GM12878 (cell line): ENCODE measurements at regions not wholly inside any gene's neighbourhood (a gene's known extent, or its start where the extent isn't known, plus 50 kb on each side); places are given as distances from the start of the nearest gene placed in this dataset.

ENCODE experiments used
- ATAC-seq: fragments of 200-7000 bp; cut with Tn5 transposase; 3 replicates; pipeline ENCODE4 v1.9.1; 2020; ENCODE audit warnings: mild to moderate bottlenecking, moderate library complexity
- BruUV-seq: library from RNA; stranded (reverse); fragments of 400-500 nt; replicated peaks from 2 replicates; lab custom pipeline; 2021; lab: Mats Ljungman, UMichigan
- CTCF ChIA-PET: fragments of 300-600 bp; sonication (Branson Sonifier 250); formaldehyde crosslinking; extraction: SDS; loops from one replicate; lab custom pipeline; 2021; ENCODE audit warnings: inconsistent platforms; lab: Yijun Ruan, JAX
- POLR2A ChIA-PET: fragments of 350-600 bp; formaldehyde crosslinking; extraction: SDS; loops from one replicate; lab custom pipeline; 2021; ENCODE audit warnings: inconsistent platforms; lab: Charles Lee
- RAD21 ChIA-PET: fragments of 300-600 bp; sonication (Branson Sonifier 250); formaldehyde crosslinking; loops from one replicate; lab custom pipeline; 2023; ENCODE audit warnings: antibody characterized with exemption; ENCODE audit not compliant: unreplicated experiment; lab: Charles Lee
- SMC1A ChIA-PET: fragments of 300-600 bp; sonication (Branson Sonifier 250); formaldehyde crosslinking; loops from one replicate; lab custom pipeline; 2023; ENCODE audit not compliant: unreplicated experiment, uncharacterized antibody; lab: Charles Lee
- DNase-seq: peaks from one replicate; pipeline ENCODE4 v3.0.0-alpha.2; 2011; ENCODE audit warnings: low read depth, low spot score
- FAIRE-seq: peaks from 3 replicates; lab custom pipeline; 2011; peaks lifted over from hg19 to GRCh38; lab: Jason Lieb, UNC
- H2AFZ ChIP-seq: 2 replicates; pipeline ENCODE4 v1.6.0; 2011; ENCODE audit warnings: low read depth, low read length, control low read depth; ENCODE audit not compliant: control insufficient read depth
- H3K27ac ChIP-seq: 2 replicates; pipeline ENCODE4 v1.5.1; 2011; ENCODE audit warnings: control low read depth; ENCODE audit not compliant: control insufficient read depth, insufficient read depth
- H3K27me3 ChIP-seq, 2 experiments: replicated peaks in 1 of 2; 2 replicates each; pipeline versions ENCODE4 v1.6.0 to v1.6.1; 2011; ENCODE audit warnings: low read length in 1 of 2; ENCODE audit not compliant: control insufficient read depth in 2 of 2, insufficient read depth in 2 of 2
- H3K36me3 ChIP-seq, 2 experiments: 2 replicates each; pipeline ENCODE4 v1.5.1; 2011; ENCODE audit warnings: low read length in 1 of 2; ENCODE audit not compliant: control insufficient read depth in 2 of 2, insufficient read depth in 2 of 2
- H3K4me1 ChIP-seq: 2 replicates; pipeline ENCODE4 v1.6.1; 2011; ENCODE audit warnings: mild to moderate bottlenecking, low read length, moderate library complexity, mixed read lengths; ENCODE audit not compliant: control insufficient read depth, insufficient read depth
- H3K4me2 ChIP-seq: 2 replicates; pipeline ENCODE4 v1.6.0; 2011; ENCODE audit warnings: control low read depth; ENCODE audit not compliant: control insufficient read depth, insufficient read depth
- H3K4me3 ChIP-seq: fragments of 200-600 bp; sonication (generic); 2 replicates; pipeline ENCODE4 v1.5.1; 2016
- H3K79me2 ChIP-seq: 2 replicates; pipeline ENCODE4 v1.6.0; 2011; ENCODE audit warnings: low read length; ENCODE audit not compliant: control insufficient read depth, insufficient read depth
- H3K9ac ChIP-seq: 2 replicates; pipeline ENCODE4 v1.8.0; 2011; ENCODE audit warnings: low read length, control low read depth, mixed read lengths; ENCODE audit not compliant: control insufficient read depth, insufficient read depth
- H3K9me3 ChIP-seq: replicated peaks from 3 replicates; pipeline ENCODE4 v1.5.1; 2011; ENCODE audit warnings: mild to moderate bottlenecking, low read length; ENCODE audit not compliant: control insufficient read depth, insufficient read depth
- H4K20me1 ChIP-seq: 2 replicates; pipeline ENCODE4 v1.6.0; 2011; ENCODE audit not compliant: control insufficient read depth, insufficient read depth
- DPF2 ChIP-seq: fragments of 450-650 bp; IDR thresholded peaks from 2 replicates; pipeline ENCODE4 v1.6.1; 2017; ENCODE audit warnings: mild to moderate bottlenecking
- IRF4 ChIP-seq: IDR thresholded peaks from 2 replicates; pipeline ENCODE4 v1.6.1; 2011; ENCODE audit warnings: low read depth, low read length
- SMC3 ChIP-seq: IDR thresholded peaks from 2 replicates; pipeline ENCODE4 v1.6.1; 2011; ENCODE audit warnings: low read length, improper control_type of control experiment, borderline replicate concordance
- WRNIP1 ChIP-seq: IDR thresholded peaks from 2 replicates; pipeline ENCODE4 v1.6.1; 2011; ENCODE audit warnings: low read depth, low read length, improper control_type of control experiment, borderline replicate concordance
- WGBS: methylation state at CpG from one replicate; pipeline ENCODE4 v1.1.6; 2016; ENCODE audit warnings: low lambda C conversion rate; ENCODE audit not compliant: insufficient replicate concordance, insufficient coverage; ENCODE audit errors: missing lambda C conversion rate; 5-methylcytosine and 5-hydroxymethylcytosine counted together
- in situ Hi-C: fragments of 300-500 bp; cut with MboI; formaldehyde crosslinking; loops from 9 replicates; pipeline ENCODE4 v1.14.3; 2018; ENCODE audit warnings: mixed read lengths
- intact Hi-C: fragments of 100-400 bp; cut with micrococcal nuclease; formaldehyde crosslinking; loops from one replicate; pipeline ENCODE4 v1.14.2; 2022; ENCODE audit not compliant: unreplicated experiment
- TF ChIP-seq, protein P1 (sequence below): IDR thresholded peaks from 2 replicates; pipeline ENCODE4 v1.6.1; 2011; ENCODE audit warnings: low read depth, low read length, improper control_type of control experiment, borderline replicate concordance
- TF ChIP-seq, protein P2 (sequence below): fragments of 450-650 bp; formaldehyde crosslinking; IDR thresholded peaks from 2 replicates; pipeline ENCODE4 v1.4.0; 2020; ENCODE audit warnings: mild to moderate bottlenecking, moderate library complexity
- TF ChIP-seq, protein P3 (sequence below): IDR thresholded peaks from 2 replicates; pipeline ENCODE4 v1.6.1; 2012; ENCODE audit warnings: low read depth, low read length, improper control_type of control experiment
- TF ChIP-seq, protein P4 (sequence below): fragments of 450-650 bp; IDR thresholded peaks from 2 replicates; pipeline ENCODE4 v1.6.1; 2018; ENCODE audit warnings: borderline replicate concordance, mild to moderate bottlenecking; ENCODE audit not compliant: partially characterized antibody

DNA sequence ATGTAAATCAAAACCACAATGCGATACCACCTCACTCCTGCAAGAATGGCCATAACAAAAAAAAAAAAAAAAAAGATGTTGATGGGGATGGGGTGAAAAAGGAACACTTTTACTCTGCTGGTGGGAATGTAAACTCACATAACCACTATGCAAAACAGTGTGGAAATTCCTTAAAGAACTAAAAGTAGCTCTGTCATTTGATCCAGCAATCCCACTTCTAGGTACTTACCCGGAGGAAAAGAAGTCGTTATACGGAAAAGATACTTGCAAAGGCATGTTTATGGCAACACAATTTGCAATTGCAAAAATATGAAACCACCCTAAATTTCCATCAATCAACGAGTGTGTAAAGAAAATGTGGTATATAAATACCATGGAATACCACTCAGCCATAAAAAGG, 205.0 kb downstream of the TENT4A start:
- no peaks in the 10 kb centered on the region for H3K27me3 ChIP-seq
- 64% methylated on average over 5 of the region's 5 CpGs for WGBS
- POLR2A ChIA-PET, result interaction anchor here (0.6 kb wide), 1 partner anchor 1049 kb away, joined by 4 read pairs; no protein-coding TSS in a partner anchor
- DNase-seq (no peak), FAIRE-seq (no peak), ATAC-seq (no peak)
- H3K79me2 ChIP-seq, result no peaks in the 10 kb centered on the region
- CTCF ChIA-PET, result interaction anchor here (0.6 kb wide), 1 partner anchor 141 kb away, joined by 3 read pairs; no protein-coding TSS in a partner anchor
- H3K4me1 ChIP-seq, result no peaks in the 10 kb centered on the region
- SMC1A ChIA-PET, result no interaction called here
- no peak overlapping the region for H3K27ac ChIP-seq
- no TSS peak for BruUV-seq
- no peak overlapping the region for H3K4me2 ChIP-seq
- H4K20me1 ChIP-seq, result no peaks in the 10 kb centered on the region
- H3K36me3 ChIP-seq, result no peaks in the 10 kb centered on the region
- in situ Hi-C loops, result no loop called here
- no peak overlapping the region for H2AFZ ChIP-seq
- intact Hi-C loops, result no loop called here
- RAD21 ChIA-PET, result no interaction called here
- H3K9ac ChIP-seq, result no peak overlapping the region
- TF ChIP-seq, protein P1, sequence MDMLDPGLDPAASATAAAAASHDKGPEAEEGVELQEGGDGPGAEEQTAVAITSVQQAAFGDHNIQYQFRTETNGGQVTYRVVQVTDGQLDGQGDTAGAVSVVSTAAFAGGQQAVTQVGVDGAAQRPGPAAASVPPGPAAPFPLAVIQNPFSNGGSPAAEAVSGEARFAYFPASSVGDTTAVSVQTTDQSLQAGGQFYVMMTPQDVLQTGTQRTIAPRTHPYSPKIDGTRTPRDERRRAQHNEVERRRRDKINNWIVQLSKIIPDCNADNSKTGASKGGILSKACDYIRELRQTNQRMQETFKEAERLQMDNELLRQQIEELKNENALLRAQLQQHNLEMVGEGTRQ, result no peak
- no peak for TF ChIP-seq IRF4
- no peak for TF ChIP-seq WRNIP1
- H3K9me3 ChIP-seq, result no peaks in the 10 kb centered on the region
- no peak overlapping the region for H3K4me3 ChIP-seq

DNA sequence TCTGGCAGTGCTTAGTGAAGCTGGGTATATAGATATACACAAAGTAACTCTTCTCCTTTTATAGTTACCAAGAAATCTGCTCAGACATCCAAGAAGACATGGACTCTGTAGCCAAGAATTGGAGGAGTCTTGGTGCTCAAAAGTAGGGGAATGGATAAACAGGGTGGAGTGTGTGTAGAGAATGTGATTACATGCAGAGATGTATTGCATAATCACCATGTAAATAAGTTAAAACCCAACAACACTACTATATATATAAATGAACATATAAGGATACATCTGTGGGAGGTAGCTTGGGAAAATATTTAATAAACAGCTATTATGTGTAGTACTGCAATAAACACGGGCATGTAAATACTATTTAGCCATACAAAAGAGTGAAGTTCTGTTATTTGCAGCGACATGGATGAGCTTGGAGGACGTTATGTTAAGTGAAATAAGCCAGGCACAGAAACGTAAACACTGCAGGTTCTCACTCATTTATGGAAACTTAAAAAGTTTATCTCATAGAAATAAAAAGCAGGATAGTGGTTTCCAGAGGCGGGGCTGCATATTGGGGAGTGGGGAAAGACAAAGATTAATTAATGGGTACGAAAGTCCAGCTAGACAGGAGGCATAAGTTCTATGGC, 207.5 kb downstream of the TENT4A start:
- Histone ChIP-seq H2AFZ (no peak overlapping the region), H3K9me3 (no peaks in the 10 kb centered on the region), H3K4me1 (no peaks in the 10 kb centered on the region), H3K79me2 (no peaks in the 10 kb centered on the region), H4K20me1 (no peaks in the 10 kb centered on the region), H3K27ac (no peak overlapping the region), H3K36me3 (no peaks in the 10 kb centered on the region), H3K4me2 (no peak overlapping the region), H3K9ac (no peak overlapping the region), H3K4me3 (no peak overlapping the region), H3K27me3 (no peaks in the 10 kb centered on the region)
- RAD21 ChIA-PET, result no interaction called here
- ATAC-seq, result no peak
- SMC1A ChIA-PET, result interaction anchor here (0.6 kb wide), 2 partner anchors 16 to 25 kb away, joined by 3 read pairs; no protein-coding TSS in a partner anchor
- CTCF ChIA-PET, result interaction anchor here (1.1 kb wide), 1 partner anchor 150 kb away, joined by 3 read pairs; no protein-coding TSS in a partner anchor
- BruUV-seq, result no TSS peak
- intact Hi-C loops (no loop called here), in situ Hi-C loops (no loop called here)
- no peak for FAIRE-seq
- 9% methylated on average over 6 of the region's 6 CpGs for WGBS
- DNase-seq, result no peak
- POLR2A ChIA-PET, result no interaction called here
- TF ChIP-seq SMC3, result no peak
- TF ChIP-seq, protein P2, sequence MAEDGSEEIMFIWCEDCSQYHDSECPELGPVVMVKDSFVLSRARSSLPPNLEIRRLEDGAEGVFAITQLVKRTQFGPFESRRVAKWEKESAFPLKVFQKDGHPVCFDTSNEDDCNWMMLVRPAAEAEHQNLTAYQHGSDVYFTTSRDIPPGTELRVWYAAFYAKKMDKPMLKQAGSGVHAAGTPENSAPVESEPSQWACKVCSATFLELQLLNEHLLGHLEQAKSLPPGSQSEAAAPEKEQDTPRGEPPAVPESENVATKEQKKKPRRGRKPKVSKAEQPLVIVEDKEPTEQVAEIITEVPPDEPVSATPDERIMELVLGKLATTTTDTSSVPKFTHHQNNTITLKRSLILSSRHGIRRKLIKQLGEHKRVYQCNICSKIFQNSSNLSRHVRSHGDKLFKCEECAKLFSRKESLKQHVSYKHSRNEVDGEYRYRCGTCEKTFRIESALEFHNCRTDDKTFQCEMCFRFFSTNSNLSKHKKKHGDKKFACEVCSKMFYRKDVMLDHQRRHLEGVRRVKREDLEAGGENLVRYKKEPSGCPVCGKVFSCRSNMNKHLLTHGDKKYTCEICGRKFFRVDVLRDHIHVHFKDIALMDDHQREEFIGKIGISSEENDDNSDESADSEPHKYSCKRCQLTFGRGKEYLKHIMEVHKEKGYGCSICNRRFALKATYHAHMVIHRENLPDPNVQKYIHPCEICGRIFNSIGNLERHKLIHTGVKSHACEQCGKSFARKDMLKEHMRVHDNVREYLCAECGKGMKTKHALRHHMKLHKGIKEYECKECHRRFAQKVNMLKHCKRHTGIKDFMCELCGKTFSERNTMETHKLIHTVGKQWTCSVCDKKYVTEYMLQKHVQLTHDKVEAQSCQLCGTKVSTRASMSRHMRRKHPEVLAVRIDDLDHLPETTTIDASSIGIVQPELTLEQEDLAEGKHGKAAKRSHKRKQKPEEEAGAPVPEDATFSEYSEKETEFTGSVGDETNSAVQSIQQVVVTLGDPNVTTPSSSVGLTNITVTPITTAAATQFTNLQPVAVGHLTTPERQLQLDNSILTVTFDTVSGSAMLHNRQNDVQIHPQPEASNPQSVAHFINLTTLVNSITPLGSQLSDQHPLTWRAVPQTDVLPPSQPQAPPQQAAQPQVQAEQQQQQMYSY (CRISPR knock-in tag), result no peak
- TF ChIP-seq, protein P3, sequence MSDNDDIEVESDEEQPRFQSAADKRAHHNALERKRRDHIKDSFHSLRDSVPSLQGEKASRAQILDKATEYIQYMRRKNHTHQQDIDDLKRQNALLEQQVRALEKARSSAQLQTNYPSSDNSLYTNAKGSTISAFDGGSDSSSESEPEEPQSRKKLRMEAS, result no peak
- TF ChIP-seq, protein P4, sequence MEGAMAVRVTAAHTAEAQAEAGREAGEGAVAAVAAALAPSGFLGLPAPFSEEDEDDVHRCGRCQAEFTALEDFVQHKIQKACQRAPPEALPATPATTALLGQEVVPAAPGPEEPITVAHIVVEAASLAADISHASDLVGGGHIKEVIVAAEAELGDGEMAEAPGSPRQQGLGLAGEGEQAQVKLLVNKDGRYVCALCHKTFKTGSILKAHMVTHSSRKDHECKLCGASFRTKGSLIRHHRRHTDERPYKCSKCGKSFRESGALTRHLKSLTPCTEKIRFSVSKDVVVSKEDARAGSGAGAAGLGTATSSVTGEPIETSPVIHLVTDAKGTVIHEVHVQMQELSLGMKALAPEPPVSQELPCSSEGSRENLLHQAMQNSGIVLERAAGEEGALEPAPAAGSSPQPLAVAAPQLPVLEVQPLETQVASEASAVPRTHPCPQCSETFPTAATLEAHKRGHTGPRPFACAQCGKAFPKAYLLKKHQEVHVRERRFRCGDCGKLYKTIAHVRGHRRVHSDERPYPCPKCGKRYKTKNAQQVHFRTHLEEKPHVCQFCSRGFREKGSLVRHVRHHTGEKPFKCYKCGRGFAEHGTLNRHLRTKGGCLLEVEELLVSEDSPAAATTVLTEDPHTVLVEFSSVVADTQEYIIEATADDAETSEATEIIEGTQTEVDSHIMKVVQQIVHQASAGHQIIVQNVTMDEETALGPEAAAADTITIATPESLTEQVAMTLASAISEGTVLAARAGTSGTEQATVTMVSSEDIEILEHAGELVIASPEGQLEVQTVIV, result no peak
- no peak for TF ChIP-seq DPF2
